ENCODE measurements at regions not wholly inside any gene's neighbourhood (a gene's known extent, or its start where the extent isn't known, plus 50 kb on each side); places are given as distances from the start of the nearest gene placed in this dataset.

DNA sequence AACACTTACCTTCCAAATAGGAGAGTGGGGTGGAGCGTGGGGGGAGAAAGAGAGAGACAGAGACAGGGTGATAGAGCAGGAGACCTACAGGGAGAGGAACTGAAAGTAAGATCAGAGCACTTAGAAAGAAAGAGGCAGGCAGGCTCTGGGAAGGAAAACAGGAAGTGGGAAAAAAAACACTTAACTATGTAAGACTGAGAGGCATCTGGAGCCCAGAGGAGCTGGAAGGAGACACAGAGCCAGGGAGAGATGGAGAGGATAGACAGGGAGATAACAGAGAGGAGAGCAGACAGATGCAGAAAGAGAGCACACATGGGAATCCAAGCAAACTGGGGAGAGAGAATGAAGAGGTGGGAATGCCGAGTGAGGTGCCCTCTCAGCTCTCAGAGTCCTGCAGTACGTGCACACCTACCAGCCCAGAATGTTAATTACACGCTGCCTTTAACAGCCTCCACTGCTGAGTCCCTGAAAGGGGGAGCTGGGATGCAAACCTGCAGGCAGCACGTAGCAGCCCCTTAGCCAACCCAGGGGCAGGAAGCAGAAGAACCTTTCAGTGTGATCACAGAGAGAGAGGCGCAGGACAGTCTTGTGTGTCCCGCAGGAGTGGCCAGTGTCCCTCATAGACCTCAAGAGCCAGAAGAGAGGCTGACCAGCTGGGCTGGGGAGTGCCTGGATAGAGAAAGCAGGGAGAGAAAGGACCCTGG lies 132.7 kb upstream of the LRFN2 start:
- TF ChIP-seq POLR2A (IDR thresholded peaks at IDR 0.05), result no peak
- TF ChIP-seq, protein P1, sequence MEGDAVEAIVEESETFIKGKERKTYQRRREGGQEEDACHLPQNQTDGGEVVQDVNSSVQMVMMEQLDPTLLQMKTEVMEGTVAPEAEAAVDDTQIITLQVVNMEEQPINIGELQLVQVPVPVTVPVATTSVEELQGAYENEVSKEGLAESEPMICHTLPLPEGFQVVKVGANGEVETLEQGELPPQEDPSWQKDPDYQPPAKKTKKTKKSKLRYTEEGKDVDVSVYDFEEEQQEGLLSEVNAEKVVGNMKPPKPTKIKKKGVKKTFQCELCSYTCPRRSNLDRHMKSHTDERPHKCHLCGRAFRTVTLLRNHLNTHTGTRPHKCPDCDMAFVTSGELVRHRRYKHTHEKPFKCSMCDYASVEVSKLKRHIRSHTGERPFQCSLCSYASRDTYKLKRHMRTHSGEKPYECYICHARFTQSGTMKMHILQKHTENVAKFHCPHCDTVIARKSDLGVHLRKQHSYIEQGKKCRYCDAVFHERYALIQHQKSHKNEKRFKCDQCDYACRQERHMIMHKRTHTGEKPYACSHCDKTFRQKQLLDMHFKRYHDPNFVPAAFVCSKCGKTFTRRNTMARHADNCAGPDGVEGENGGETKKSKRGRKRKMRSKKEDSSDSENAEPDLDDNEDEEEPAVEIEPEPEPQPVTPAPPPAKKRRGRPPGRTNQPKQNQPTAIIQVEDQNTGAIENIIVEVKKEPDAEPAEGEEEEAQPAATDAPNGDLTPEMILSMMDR (IDR thresholded peaks at IDR 0.05 in 4 of 5, conservative IDR thresholded peaks at IDR 0.05 in 1 of 5), result no peak
